ENCODE measurements at regions not wholly inside any gene's neighbourhood (a gene's known extent, or its start where the extent isn't known, plus 50 kb on each side); places are given as distances from the start of the nearest gene placed in this dataset.

DNA sequence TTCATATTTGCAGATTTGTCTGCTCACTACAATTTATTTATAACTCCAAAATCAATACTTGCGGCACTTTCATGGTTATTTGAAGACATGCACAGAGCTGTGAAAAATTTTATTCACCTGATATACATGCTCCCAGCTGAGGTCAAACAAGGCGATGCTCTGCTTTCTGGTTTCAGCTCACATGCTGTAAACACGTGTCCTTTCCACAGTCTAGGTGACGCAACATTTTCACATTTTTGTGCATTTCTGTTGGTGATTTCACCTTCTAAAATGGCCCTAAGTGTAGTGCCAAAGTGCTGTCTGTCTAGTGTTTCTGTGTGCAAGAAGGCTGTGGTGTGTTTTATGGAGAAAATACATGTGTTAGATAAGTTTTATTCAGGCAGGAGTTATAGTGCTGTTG, 650.5 kb downstream of the RNF144B start:
- TF ChIP-seq, protein P1, sequence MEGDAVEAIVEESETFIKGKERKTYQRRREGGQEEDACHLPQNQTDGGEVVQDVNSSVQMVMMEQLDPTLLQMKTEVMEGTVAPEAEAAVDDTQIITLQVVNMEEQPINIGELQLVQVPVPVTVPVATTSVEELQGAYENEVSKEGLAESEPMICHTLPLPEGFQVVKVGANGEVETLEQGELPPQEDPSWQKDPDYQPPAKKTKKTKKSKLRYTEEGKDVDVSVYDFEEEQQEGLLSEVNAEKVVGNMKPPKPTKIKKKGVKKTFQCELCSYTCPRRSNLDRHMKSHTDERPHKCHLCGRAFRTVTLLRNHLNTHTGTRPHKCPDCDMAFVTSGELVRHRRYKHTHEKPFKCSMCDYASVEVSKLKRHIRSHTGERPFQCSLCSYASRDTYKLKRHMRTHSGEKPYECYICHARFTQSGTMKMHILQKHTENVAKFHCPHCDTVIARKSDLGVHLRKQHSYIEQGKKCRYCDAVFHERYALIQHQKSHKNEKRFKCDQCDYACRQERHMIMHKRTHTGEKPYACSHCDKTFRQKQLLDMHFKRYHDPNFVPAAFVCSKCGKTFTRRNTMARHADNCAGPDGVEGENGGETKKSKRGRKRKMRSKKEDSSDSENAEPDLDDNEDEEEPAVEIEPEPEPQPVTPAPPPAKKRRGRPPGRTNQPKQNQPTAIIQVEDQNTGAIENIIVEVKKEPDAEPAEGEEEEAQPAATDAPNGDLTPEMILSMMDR (conservative IDR thresholded peaks at IDR 0.05; ENCODE audit: low read depth, low read length): no peak
- no peak for TF ChIP-seq POLR2A (IDR thresholded peaks at IDR 0.05; ENCODE audit: low read depth, low read length)
- TF ChIP-seq FOS (IDR thresholded peaks at IDR 0.05; ENCODE audit: low read depth, low read length): no peak
- no peak for TF ChIP-seq RFX5 (IDR thresholded peaks at IDR 0.05; ENCODE audit: low read depth, low read length)
- no peak for TF ChIP-seq MXI1 (IDR thresholded peaks at IDR 0.05; ENCODE audit: borderline replicate concordance, low read depth, low read length)
- TF ChIP-seq RCOR1 (IDR thresholded peaks at IDR 0.05; ENCODE audit: insufficient replicate concordance, low read length): no peak

Data from IMR-90 (cell line).